Astrocyte of the spinal cord (primary cell): ENCODE measurements at regions not wholly inside any gene's neighbourhood (a gene's known extent, or its start where the extent isn't known, plus 50 kb on each side); places are given as distances from the start of the nearest gene placed in this dataset.

Experiments used
- DNase-seq: peaks from one replicate; pipeline ENCODE4 v3.0.0; 2011; ENCODE audit warnings: low read depth, low spot score
- H3K4me3 ChIP-seq: 2 replicates; pipeline ENCODE4 v1.5.1; 2011; ENCODE audit warnings: low read depth, mild to moderate bottlenecking, low read length, moderate library complexity
- in situ Hi-C: cut with HindIII; loops from 2 replicates; pipeline ENCODE4 v1.10.0; 2017; ENCODE audit warnings: low sequenced_read_pairs
- TF ChIP-seq, protein P1 (sequence below): IDR thresholded peaks from 2 replicates; pipeline ENCODE4 v1.5.1; 2012; ENCODE audit warnings: low read depth, mild to moderate bottlenecking, low read length, inconsistent platforms

DNA sequence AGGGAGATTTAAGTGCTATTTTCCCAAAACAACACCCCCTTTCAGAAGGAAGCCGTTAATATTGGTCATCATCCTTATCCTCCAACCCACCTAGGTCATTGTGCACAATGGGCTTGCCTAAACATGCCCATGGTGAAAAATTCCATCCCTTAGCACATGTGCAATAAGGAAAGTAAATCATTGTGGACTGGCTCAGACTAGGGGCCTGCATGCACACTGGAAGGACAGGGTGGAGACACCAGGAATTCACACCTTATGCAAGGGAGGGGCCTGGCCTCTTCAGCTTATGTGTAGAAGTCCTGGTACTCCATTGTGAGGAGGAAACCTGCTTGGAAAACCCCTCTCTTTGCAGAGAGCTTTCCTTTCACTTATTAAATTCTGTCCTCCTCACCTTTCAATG is 311.4 kb upstream of the NDST4 start:
- no peak for DNase-seq
- in situ Hi-C loops = no loop called here
- no peak overlapping the region for H3K4me3 ChIP-seq
- TF ChIP-seq, protein P1, sequence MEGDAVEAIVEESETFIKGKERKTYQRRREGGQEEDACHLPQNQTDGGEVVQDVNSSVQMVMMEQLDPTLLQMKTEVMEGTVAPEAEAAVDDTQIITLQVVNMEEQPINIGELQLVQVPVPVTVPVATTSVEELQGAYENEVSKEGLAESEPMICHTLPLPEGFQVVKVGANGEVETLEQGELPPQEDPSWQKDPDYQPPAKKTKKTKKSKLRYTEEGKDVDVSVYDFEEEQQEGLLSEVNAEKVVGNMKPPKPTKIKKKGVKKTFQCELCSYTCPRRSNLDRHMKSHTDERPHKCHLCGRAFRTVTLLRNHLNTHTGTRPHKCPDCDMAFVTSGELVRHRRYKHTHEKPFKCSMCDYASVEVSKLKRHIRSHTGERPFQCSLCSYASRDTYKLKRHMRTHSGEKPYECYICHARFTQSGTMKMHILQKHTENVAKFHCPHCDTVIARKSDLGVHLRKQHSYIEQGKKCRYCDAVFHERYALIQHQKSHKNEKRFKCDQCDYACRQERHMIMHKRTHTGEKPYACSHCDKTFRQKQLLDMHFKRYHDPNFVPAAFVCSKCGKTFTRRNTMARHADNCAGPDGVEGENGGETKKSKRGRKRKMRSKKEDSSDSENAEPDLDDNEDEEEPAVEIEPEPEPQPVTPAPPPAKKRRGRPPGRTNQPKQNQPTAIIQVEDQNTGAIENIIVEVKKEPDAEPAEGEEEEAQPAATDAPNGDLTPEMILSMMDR = no peak

DNA sequence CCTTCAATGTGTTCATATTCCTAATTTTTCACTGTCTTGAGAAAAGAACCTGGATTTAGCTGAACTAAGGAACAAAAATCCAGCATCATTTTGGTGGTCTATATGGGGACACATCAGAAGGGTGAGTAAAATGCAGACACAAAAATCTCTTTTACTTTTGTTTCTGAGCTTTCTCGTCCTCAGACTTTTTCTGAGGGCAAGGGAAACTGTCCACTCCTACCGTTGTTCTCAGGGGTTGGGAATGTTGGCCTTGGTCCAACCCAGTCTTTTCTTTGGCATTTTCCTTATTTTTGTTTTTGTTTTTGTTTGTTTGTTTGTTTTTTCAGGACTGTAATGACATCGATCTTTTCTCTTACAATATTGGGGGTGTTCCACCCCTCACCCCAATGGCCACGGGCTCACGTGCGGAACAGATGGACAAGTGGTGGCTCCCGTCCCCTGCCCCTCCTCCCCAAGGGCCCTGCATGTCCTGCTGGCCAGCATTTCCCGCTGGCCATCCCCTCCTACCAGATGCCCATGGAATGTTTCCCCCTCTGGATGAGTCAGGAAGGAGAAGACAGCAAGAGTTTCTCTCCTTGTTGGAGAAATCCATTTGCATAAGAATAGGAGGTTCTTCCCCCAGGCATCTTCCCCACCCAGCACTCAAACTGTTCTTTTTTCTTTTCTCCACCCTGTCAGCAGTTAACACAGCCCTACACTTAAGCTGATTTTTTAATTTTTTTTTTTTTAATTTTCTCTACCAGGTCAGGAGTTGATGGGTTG is 305.4 kb upstream of the NDST4 start:
- in situ Hi-C loops = no loop called here
- no peak overlapping the region for H3K4me3 ChIP-seq
- DNase-seq = no peak
- TF ChIP-seq, protein P1 = no peak

DNA sequence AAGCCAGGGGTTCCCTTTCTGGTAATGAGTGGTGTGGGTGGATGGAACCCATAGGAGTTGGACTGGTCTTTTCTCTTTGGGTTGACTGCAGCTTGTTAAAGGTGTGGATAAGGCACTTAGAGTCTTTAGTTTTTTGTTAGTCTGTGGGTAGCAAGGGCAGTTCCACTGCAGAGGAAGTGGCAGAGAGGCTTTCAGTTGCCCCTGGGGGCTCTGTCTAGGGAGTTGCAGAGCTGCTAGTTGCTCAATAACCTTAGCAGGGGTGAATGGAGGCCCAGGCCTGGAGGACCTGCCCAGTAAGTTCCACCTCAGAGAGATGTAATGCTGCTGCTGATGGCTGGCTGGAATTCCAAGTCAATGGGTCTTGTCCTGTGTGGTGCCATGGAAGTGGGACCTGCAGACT is 282.6 kb upstream of the NDST4 start:
- DNase-seq = no peak
- TF ChIP-seq, protein P1 = no peak
- H3K4me3 ChIP-seq = no peak overlapping the region
- in situ Hi-C loops = no loop called here

DNA sequence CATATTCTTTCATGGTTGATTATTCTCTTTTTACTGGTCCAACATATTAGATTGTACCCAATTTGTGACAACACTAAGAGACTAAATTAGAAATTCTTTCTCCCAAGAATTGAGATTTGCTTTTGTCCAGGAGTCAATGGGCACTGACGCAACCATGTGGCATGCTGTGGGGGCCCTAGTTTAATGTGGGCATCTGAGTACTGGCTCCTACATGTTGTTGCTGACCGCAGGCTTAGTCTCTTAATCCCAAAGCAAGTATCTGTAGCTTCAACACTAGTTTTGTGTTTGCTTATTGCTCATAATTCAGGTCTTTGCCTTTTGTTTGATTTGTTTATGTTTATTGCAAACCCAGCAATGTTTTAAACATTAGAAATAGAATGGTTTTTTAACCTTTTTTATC is 263.4 kb upstream of the NDST4 start:
- TF ChIP-seq, protein P1 = no peak
- DNase-seq = no peak
- in situ Hi-C loops = no loop called here
- no peak overlapping the region for H3K4me3 ChIP-seq

DNA sequence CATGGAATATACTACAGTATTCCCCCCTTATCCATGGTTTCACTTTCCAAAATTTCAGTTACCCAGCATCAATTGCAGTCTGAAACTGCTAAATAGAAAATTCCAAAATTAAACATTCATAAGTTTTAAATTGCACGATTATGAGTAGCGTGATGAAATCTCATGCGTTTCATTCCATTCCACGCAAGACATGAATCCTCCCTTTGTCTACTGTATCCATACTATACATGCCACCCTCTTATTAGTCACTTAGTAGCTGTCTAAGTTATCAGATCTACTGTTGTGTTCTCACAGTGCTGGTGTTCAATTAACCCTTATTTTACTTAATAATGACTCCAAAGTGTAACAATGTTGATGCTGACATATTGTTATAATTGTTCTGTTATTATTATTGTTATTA is 261.2 kb upstream of the NDST4 start:
- no peak overlapping the region for H3K4me3 ChIP-seq
- TF ChIP-seq, protein P1 = no peak
- no peak for DNase-seq
- in situ Hi-C loops = no loop called here

DNA sequence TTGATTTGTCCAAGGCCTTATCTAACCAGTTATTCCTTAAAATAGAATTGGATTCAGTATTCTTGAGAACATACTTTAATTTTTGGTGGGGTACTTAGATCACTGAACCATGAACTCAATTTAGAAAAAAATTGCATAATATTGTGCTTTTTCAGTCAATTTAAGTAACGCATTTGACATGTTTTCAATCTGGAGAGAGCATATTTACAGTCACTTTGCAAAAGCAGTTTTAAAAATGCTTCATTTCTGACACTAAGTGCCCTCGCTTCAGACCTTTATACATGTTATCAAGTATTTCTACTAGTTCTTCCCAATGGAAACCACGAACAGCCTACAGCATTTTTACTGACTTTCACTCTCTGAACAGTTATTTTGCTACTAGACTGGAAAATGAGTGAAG is 257.1 kb upstream of the NDST4 start:
- no peak overlapping the region for H3K4me3 ChIP-seq
- DNase-seq = no peak
- in situ Hi-C loops = no loop called here
- TF ChIP-seq, protein P1 = no peak

DNA sequence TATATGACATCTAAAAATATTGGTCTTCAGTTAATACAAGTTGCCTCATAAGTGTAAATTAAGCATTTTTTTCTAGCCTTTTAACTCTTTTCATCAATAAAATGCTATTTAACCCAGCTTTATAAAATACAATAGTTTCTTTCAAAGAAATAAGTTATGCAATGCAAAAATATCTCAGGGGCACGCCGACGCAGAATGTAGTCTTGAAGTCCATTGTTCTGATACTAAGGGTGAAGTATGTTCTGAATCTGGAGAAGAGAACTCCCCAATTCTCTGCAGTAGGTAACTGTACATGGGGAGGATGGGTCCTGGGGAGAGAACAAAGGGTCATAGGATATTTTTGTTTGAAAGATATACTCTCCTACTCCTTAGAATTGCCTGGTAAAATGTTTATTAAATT is 256.6 kb upstream of the NDST4 start:
- TF ChIP-seq, protein P1 = no peak
- DNase-seq = no peak

More for the DNA sequence above, 256.6 kb upstream of the NDST4 start:
- no peak overlapping the region for H3K4me3 ChIP-seq
- in situ Hi-C loops = no loop called here
